ENCODE measurements at regions not wholly inside any gene's neighbourhood (a gene's known extent, or its start where the extent isn't known, plus 50 kb on each side); places are given as distances from the start of the nearest gene placed in this dataset.
"Not testable (repeated sequence)": the region's sequence is repeated elsewhere in the genome, so short reads cannot be mapped to it uniquely, and the experiment has no call there.

DNA sequence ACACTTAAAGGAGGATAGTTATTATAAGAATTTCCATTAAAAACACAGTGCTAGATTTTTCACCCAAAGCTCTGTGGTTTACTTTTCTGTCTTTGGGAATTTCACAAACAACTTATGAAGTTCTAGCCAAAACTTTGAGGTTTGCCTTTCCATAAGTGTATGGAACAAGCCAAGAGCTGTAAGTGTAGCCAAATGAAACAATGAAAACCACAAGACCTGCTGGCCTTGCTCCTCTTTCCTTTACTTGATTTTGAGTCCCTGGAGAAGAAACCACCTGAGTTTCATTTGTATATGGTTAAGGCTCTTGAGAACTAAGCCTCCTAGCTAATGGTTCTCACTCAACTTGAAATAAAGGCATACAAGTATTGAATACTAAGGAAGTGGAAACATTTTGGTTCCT is 365.3 kb upstream of the EPHA3 start:
- no peak for ATAC-seq
- Histone ChIP-seq H3K9me3 (no peaks in the 10 kb centered on the region; the same call in 2 of the 3 replicates), H3K4me3 (no peak overlapping the region), H3K4me1 (no peaks in the 10 kb centered on the region), H3K27ac (no peak overlapping the region), H3K4me2 (no peak overlapping the region)
- FAIRE-seq = no peak
- ChIA-PET POLR2A (no interaction called here), CTCF (no interaction called here)
- no peak for DNase-seq (ENCODE audit: low read depth in 1 of 2, low spot score in 1 of 2)
- TF ChIP-seq, protein P1, sequence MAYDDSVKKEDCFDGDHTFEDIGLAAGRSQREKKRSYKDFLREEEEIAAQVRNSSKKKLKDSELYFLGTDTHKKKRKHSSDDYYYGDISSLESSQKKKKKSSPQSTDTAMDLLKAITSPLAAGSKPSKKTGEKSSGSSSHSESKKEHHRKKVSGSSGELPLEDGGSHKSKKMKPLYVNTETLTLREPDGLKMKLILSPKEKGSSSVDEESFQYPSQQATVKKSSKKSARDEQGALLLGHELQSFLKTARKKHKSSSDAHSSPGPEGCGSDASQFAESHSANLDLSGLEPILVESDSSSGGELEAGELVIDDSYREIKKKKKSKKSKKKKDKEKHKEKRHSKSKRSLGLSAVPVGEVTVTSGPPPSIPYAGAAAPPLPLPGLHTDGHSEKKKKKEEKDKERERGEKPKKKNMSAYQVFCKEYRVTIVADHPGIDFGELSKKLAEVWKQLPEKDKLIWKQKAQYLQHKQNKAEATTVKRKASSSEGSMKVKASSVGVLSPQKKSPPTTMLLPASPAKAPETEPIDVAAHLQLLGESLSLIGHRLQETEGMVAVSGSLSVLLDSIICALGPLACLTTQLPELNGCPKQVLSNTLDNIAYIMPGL (CRISPR knock-in tag; IDR thresholded peaks at IDR 0.05; ENCODE audit: borderline replicate concordance) = no peak
- TF ChIP-seq, protein P2, sequence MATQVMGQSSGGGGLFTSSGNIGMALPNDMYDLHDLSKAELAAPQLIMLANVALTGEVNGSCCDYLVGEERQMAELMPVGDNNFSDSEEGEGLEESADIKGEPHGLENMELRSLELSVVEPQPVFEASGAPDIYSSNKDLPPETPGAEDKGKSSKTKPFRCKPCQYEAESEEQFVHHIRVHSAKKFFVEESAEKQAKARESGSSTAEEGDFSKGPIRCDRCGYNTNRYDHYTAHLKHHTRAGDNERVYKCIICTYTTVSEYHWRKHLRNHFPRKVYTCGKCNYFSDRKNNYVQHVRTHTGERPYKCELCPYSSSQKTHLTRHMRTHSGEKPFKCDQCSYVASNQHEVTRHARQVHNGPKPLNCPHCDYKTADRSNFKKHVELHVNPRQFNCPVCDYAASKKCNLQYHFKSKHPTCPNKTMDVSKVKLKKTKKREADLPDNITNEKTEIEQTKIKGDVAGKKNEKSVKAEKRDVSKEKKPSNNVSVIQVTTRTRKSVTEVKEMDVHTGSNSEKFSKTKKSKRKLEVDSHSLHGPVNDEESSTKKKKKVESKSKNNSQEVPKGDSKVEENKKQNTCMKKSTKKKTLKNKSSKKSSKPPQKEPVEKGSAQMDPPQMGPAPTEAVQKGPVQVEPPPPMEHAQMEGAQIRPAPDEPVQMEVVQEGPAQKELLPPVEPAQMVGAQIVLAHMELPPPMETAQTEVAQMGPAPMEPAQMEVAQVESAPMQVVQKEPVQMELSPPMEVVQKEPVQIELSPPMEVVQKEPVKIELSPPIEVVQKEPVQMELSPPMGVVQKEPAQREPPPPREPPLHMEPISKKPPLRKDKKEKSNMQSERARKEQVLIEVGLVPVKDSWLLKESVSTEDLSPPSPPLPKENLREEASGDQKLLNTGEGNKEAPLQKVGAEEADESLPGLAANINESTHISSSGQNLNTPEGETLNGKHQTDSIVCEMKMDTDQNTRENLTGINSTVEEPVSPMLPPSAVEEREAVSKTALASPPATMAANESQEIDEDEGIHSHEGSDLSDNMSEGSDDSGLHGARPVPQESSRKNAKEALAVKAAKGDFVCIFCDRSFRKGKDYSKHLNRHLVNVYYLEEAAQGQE (IDR thresholded peaks at IDR 0.05) = no peak
- TF ChIP-seq NFE2L2 (conservative IDR thresholded peaks at IDR 0.05; ENCODE audit: low read length) = no peak
- TF ChIP-seq KDM5A (IDR thresholded peaks at IDR 0.05) = no peak
- TF ChIP-seq RCOR1 (IDR thresholded peaks at IDR 0.05; ENCODE audit: low read depth, low read length) = no peak
- no peak for TF ChIP-seq FOSL2 (IDR thresholded peaks at IDR 0.05)
- no peak for TF ChIP-seq FOSL2 (CRISPR knock-in tag; IDR thresholded peaks at IDR 0.05)
- no peak for TF ChIP-seq FOXS1 (CRISPR knock-in tag; IDR thresholded peaks at IDR 0.05)
- no peak for TF ChIP-seq CBX2 (IDR thresholded peaks at IDR 0.05; ENCODE audit: borderline replicate concordance, low read depth)
- TF ChIP-seq, protein P3, sequence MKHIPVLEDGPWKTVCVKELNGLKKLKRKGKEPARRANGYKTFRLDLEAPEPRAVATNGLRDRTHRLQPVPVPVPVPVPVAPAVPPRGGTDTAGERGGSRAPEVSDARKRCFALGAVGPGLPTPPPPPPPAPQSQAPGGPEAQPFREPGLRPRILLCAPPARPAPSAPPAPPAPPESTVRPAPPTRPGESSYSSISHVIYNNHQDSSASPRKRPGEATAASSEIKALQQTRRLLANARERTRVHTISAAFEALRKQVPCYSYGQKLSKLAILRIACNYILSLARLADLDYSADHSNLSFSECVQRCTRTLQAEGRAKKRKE (CRISPR knock-in tag; IDR thresholded peaks at IDR 0.05; ENCODE audit: low read depth) = no peak

DNA sequence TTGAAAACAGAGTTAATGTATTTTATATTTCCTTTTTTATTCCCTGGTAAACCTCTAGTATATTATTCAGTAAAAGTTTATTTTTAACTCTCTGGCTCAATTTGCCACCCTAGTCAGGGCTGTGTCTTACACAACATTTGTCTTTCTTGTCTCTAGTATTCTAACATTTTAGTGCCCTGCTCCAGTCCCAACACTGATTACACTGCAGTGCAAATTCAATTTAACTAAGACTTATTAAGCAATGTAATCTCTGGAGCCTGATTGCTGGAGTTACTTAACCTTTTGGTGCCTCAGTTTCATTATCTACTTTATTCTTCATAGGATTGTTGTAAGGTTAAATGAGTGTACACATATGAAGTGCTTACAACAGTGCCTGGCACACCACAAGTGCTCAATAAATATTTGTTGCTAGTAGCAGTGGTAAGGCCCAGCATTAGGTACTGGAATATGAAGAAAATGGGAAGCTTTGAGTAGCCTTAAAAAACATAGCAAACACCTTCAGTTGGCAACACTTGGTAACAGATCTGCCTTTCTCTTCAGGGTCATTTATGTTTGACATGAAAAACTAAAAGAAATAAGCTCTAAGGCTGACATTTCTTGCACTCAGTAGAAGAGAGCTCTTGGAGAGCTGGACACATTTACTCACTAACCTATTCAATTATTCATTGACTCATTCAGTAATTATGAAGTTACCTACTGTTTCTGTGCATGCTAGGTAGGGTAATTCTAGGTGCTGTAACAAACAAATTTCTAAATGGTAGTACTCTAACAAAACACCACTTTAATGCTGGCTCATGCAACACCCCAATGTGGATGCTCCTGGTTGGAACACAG is 364.5 kb upstream of the EPHA3 start:
- no peak for DNase-seq (ENCODE audit: low read depth in 1 of 2, low spot score in 1 of 2)
- POLR2A ChIA-PET = no interaction called here

DNA sequence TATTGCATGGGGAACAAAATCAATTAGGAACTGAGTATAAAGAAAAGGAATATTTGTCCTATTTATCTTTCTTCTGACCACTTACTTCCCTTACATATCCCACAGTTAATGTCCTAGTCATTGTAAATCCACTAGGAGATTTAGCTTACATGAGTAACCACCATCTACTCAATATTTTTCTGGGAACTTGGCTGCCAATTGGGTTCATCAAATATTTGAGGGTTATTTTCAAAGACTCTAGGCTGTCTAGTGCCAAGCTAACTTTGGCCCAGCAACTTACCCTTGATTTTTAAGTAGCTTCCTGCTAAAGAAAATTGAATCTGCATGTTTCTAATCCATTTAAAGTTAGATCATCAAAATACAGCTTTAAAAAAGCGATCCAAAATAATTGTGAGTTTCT is 362.5 kb upstream of the EPHA3 start:
- FAIRE-seq (no peak), DNase-seq (ENCODE audit: low read depth in 1 of 2, low spot score in 1 of 2) (no peak), ATAC-seq (no peak)
- H3K4me1 ChIP-seq = no peaks in the 10 kb centered on the region
- no peak overlapping the region for H3K4me2 ChIP-seq
- ChIA-PET POLR2A (no interaction called here), CTCF (no interaction called here)
- WGBS (ENCODE audit: missing lambda C conversion rate) = 5% methylated on average over 1 of the region's 1 CpG
- H3K4me3 ChIP-seq = no peak overlapping the region
- no peak for TF ChIP-seq SREBF2 (IDR thresholded peaks at IDR 0.05)
- TF ChIP-seq RNF2 (IDR thresholded peaks at IDR 0.05; ENCODE audit: borderline replicate concordance, low read depth) = no peak
- H3K9me3 ChIP-seq = no peaks in the 10 kb centered on the region; the same call in 2 of the 3 replicates
- H3K27ac ChIP-seq = no peak overlapping the region

More for the DNA sequence above, 364.5 kb upstream of the EPHA3 start:
- TF ChIP-seq, protein P4, sequence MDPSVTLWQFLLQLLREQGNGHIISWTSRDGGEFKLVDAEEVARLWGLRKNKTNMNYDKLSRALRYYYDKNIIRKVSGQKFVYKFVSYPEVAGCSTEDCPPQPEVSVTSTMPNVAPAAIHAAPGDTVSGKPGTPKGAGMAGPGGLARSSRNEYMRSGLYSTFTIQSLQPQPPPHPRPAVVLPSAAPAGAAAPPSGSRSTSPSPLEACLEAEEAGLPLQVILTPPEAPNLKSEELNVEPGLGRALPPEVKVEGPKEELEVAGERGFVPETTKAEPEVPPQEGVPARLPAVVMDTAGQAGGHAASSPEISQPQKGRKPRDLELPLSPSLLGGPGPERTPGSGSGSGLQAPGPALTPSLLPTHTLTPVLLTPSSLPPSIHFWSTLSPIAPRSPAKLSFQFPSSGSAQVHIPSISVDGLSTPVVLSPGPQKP (IDR thresholded peaks at IDR 0.05; ENCODE audit: low read depth, low read length) = no peak
- TF ChIP-seq ZNF302 (CRISPR knock-in tag; IDR thresholded peaks at IDR 0.05) = no peak
- no peak for TF ChIP-seq HDAC2 (IDR thresholded peaks at IDR 0.05)
- no peak for TF ChIP-seq NR3C1 (IDR thresholded peaks at IDR 0.05)
- TF ChIP-seq ZSCAN20 (CRISPR knock-in tag; IDR thresholded peaks at IDR 0.05) = no peak
- no peak for TF ChIP-seq JUNB (IDR thresholded peaks at IDR 0.05)
- TF ChIP-seq BHLHE40 (IDR thresholded peaks at IDR 0.05; ENCODE audit: low read depth, low read length) = no peak
- ATAC-seq (no peak), FAIRE-seq (no peak)
- Histone ChIP-seq H3K9me3 (no peaks in the 10 kb centered on the region; the same call in 2 of the 3 replicates), H3K4me2 (no peak overlapping the region), H3K4me3 (no peak overlapping the region), H3K4me1 (no peaks in the 10 kb centered on the region), H3K27ac (no peak overlapping the region)
- CTCF ChIA-PET = no interaction called here

DNA sequence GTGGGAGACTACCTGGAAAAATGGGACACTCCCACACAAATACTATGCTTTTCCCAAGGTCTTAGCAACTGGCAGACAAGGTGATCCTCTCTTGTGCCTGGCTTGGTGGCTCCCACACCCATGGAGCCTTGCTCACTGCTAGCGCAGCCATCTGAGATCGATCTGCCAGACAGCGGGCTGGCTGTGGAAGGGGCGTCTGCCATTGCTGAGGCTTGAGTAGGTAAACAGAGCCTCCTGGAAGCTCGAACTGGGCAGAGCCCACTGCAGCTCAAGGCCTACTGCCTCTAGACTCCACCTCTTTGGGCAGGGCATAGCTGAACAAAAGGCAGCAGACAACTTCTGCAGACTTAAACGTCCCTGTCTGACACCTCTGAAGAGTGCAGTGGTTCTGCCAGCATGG is 360.3 kb upstream of the EPHA3 start:
- H3K9me3 ChIP-seq; FAIRE-seq; H3K4me3 ChIP-seq; H3K4me2 ChIP-seq; ATAC-seq; DNase-seq (ENCODE audit: low read depth in 1 of 2, low spot score in 1 of 2); H3K27ac ChIP-seq; POLR2A ChIA-PET; H3K4me1 ChIP-seq; CTCF ChIA-PET: not testable (repeated sequence)
- WGBS (ENCODE audit: missing lambda C conversion rate) = 80% methylated on average over 4 of the region's 6 CpGs
